ENCODE measurements at regions not wholly inside any gene's neighbourhood (a gene's known extent, or its start where the extent isn't known, plus 50 kb on each side); places are given as distances from the start of the nearest gene placed in this dataset.

DNA sequence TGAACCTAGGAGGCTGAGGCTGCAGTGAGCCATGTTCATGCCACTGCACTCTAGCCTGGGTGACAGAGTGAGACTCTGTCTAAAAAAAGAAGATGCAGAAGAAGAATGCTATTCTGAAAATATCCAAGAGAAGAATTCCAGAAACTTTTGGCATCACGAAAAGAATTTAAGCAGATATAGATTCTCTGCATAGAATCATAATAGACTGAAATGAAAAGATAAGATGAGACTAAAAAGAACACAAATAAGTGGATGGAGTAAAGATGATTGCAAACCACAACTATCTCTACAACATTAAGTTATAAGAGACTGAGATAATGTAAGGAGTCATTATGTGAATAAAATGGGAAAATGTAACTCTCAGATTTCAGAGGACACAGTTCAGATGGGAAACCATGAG is 140.7 kb upstream of the TMC3 start:
- H4K20me1 ChIP-seq (replicated peaks; ENCODE audit: insufficient read depth) = no peaks in the 10 kb centered on the region
- H3K36me3 ChIP-seq (ENCODE audit: insufficient read depth) = no peaks in the 10 kb centered on the region
- H3K4me1 ChIP-seq (ENCODE audit: insufficient read depth) = no peaks in the 10 kb centered on the region
- no peak overlapping the region for H3K27ac ChIP-seq (ENCODE audit: low read depth)
- no peaks in the 10 kb centered on the region for H3F3A ChIP-seq (replicated peaks; ENCODE audit: low read depth)
- H3K4me3 ChIP-seq = no peak overlapping the region
- Mint-ChIP-seq H3K27ac (no peak overlapping the region), H3K27me3 (ENCODE audit: insufficient read depth, low read depth, poor library complexity) (peaks cover 2% of the 10 kb centered on the region), H3K4me1 (no peaks in the 10 kb centered on the region), H3K4me3 (no peak overlapping the region), H3K36me3 (ENCODE audit: low read depth) (no peaks in the 10 kb centered on the region), H3K9me3 (no peaks in the 10 kb centered on the region)
- H2AFZ ChIP-seq = no peak overlapping the region
- ATAC-seq = no peak
- no peaks in the 10 kb centered on the region for H3K27me3 ChIP-seq (ENCODE audit: insufficient read depth)
- no peak for DNase-seq (ENCODE audit: low spot score)
- no peak overlapping the region for H3K4me2 ChIP-seq
- no peaks in the 10 kb centered on the region for H3K79me2 ChIP-seq (replicated peaks; ENCODE audit: insufficient read depth)
- no peak for TF ChIP-seq EZH2 (IDR thresholded peaks at IDR 0.05; ENCODE audit: low read depth, unreplicated experiment)
- TF ChIP-seq, protein P1, sequence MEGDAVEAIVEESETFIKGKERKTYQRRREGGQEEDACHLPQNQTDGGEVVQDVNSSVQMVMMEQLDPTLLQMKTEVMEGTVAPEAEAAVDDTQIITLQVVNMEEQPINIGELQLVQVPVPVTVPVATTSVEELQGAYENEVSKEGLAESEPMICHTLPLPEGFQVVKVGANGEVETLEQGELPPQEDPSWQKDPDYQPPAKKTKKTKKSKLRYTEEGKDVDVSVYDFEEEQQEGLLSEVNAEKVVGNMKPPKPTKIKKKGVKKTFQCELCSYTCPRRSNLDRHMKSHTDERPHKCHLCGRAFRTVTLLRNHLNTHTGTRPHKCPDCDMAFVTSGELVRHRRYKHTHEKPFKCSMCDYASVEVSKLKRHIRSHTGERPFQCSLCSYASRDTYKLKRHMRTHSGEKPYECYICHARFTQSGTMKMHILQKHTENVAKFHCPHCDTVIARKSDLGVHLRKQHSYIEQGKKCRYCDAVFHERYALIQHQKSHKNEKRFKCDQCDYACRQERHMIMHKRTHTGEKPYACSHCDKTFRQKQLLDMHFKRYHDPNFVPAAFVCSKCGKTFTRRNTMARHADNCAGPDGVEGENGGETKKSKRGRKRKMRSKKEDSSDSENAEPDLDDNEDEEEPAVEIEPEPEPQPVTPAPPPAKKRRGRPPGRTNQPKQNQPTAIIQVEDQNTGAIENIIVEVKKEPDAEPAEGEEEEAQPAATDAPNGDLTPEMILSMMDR (conservative IDR thresholded peaks at IDR 0.05; ENCODE audit: low read depth in 2 of 2) = no peak
- TF ChIP-seq EZH2phosphoT487 (IDR thresholded peaks at IDR 0.05; ENCODE audit: unreplicated experiment) = no peak
- no peak for TF ChIP-seq STAT1 (IDR thresholded peaks at IDR 0.05; ENCODE audit: unreplicated experiment)
- TF ChIP-seq, protein P2, sequence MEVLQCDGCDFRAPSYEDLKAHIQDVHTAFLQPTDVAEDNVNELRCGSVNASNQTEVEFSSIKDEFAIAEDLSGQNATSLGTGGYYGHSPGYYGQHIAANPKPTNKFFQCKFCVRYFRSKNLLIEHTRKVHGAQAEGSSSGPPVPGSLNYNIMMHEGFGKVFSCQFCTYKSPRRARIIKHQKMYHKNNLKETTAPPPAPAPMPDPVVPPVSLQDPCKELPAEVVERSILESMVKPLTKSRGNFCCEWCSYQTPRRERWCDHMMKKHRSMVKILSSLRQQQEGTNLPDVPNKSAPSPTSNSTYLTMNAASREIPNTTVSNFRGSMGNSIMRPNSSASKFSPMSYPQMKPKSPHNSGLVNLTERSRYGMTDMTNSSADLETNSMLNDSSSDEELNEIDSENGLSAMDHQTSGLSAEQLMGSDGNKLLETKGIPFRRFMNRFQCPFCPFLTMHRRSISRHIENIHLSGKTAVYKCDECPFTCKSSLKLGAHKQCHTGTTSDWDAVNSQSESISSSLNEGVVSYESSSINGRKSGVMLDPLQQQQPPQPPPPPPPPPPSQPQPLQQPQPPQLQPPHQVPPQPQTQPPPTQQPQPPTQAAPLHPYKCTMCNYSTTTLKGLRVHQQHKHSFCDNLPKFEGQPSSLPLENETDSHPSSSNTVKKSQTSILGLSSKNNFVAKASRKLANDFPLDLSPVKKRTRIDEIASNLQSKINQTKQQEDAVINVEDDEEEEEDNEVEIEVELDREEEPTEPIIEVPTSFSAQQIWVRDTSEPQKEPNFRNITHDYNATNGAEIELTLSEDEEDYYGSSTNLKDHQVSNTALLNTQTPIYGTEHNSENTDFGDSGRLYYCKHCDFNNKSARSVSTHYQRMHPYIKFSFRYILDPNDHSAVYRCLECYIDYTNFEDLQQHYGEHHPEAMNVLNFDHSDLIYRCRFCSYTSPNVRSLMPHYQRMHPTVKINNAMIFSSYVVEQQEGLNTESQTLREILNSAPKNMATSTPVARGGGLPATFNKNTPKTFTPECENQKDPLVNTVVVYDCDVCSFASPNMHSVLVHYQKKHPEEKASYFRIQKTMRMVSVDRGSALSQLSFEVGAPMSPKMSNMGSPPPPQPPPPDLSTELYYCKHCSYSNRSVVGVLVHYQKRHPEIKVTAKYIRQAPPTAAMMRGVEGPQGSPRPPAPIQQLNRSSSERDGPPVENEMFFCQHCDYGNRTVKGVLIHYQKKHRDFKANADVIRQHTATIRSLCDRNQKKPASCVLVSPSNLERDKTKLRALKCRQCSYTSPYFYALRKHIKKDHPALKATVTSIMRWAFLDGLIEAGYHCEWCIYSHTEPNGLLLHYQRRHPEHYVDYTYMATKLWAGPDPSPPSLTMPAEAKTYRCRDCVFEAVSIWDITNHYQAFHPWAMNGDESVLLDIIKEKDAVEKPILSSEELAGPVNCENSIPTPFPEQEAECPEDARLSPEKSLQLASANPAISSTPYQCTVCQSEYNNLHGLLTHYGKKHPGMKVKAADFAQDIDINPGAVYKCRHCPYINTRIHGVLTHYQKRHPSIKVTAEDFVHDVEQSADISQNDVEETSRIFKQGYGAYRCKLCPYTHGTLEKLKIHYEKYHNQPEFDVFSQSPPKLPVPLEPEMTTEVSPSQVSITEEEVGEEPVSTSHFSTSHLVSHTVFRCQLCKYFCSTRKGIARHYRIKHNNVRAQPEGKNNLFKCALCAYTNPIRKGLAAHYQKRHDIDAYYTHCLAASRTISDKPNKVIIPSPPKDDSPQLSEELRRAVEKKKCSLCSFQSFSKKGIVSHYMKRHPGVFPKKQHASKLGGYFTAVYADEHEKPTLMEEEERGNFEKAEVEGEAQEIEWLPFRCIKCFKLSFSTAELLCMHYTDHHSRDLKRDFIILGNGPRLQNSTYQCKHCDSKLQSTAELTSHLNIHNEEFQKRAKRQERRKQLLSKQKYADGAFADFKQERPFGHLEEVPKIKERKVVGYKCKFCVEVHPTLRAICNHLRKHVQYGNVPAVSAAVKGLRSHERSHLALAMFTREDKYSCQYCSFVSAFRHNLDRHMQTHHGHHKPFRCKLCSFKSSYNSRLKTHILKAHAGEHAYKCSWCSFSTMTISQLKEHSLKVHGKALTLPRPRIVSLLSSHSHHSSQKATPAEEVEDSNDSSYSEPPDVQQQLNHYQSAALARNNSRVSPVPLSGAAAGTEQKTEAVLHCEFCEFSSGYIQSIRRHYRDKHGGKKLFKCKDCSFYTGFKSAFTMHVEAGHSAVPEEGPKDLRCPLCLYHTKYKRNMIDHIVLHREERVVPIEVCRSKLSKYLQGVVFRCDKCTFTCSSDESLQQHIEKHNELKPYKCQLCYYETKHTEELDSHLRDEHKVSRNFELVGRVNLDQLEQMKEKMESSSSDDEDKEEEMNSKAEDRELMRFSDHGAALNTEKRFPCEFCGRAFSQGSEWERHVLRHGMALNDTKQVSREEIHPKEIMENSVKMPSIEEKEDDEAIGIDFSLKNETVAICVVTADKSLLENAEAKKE (CRISPR knock-in tag; IDR thresholded peaks at IDR 0.05) = no peak
- no peak for TF ChIP-seq JUNB (IDR thresholded peaks at IDR 0.05; ENCODE audit: unreplicated experiment)
- TF ChIP-seq, protein P3, sequence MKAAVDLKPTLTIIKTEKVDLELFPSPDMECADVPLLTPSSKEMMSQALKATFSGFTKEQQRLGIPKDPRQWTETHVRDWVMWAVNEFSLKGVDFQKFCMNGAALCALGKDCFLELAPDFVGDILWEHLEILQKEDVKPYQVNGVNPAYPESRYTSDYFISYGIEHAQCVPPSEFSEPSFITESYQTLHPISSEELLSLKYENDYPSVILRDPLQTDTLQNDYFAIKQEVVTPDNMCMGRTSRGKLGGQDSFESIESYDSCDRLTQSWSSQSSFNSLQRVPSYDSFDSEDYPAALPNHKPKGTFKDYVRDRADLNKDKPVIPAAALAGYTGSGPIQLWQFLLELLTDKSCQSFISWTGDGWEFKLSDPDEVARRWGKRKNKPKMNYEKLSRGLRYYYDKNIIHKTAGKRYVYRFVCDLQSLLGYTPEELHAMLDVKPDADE (IDR thresholded peaks at IDR 0.05) = no peak
- H3K9me2 ChIP-seq (ENCODE audit: insufficient read depth) = no peaks in the 10 kb centered on the region

Measured in GM23338 (cell line).